T47D (cell line): ENCODE measurements at regions not wholly inside any gene's neighbourhood (a gene's known extent, or its start where the extent isn't known, plus 50 kb on each side); places are given as distances from the start of the nearest gene placed in this dataset.
"Not testable (repeated sequence)": the region's sequence is repeated elsewhere in the genome, so short reads cannot be mapped to it uniquely, and the experiment has no call there.

Experiments used
- DNase-seq, 2 experiments: peaks; one replicate each; pipeline versions ENCODE4 v3.0.0 to v3.0.0-alpha.2; 2011 to 2012; ENCODE audit warnings: low read depth in 1 of 2, low spot score in 1 of 2
- JUND ChIP-seq: IDR thresholded peaks from 2 replicates; pipeline ENCODE4 v1.6.1; 2012; ENCODE audit warnings: low read depth
- in situ Hi-C: cut with HindIII; loops from 2 replicates; pipeline ENCODE4 v1.10.0; 2016; ENCODE audit warnings: low sequenced_read_pairs, low pct_unique_long_range_greater_than_20kb

GRCh38 chr10:80829151-80829550, 291.4 kb downstream of the SH2D4B start:
- in situ Hi-C loops: no loop called here
- no peak for DNase-seq
- no peak for TF ChIP-seq JUND

GRCh38 chr10:80829562-80829961, 291.9 kb downstream of the SH2D4B start:
- in situ Hi-C loops: no loop called here
- no peak; the same call in 1 of the 2 replicates for TF ChIP-seq JUND
- peak in 1 of 2 experiments; percentile 86 for DNase-seq

- in situ Hi-C loops, DNase-seq: not testable (repeated sequence)
Measured at GRCh38 chr10:80832693-80833092, 295.0 kb downstream of the SH2D4B start.

- TF ChIP-seq JUND: no peak
- peak; percentile 66 to 74 for DNase-seq
- in situ Hi-C loops: no loop called here
Measured at GRCh38 chr10:80855348-80855971, 317.8 kb downstream of the SH2D4B start.

- in situ Hi-C loops: no loop called here
- TF ChIP-seq JUND: no peak
- no peak for DNase-seq
Measured at GRCh38 chr10:80856186-80856585, 318.5 kb downstream of the SH2D4B start.

- in situ Hi-C loops, DNase-seq: not testable (repeated sequence)
Measured at GRCh38 chr10:80859279-80859678, 321.6 kb downstream of the SH2D4B start.

GRCh38 chr10:80860719-80861118, 323.0 kb downstream of the SH2D4B start:
- in situ Hi-C loops: no loop called here
- TF ChIP-seq JUND: no peak
- DNase-seq: no peak

- in situ Hi-C loops: no loop called here
Measured at GRCh38 chr10:80861882-80862281, 324.2 kb downstream of the SH2D4B start.

GRCh38 chr10:80870282-80870681, 332.6 kb downstream of the SH2D4B start:
- DNase-seq: no peak
- in situ Hi-C loops: no loop called here

More at GRCh38 chr10:80861882-80862281, 324.2 kb downstream of the SH2D4B start:
- DNase-seq: no peak
- no peak for TF ChIP-seq JUND

GRCh38 chr10:80871083-80871482, 333.4 kb downstream of the SH2D4B start:
- in situ Hi-C loops: no loop called here
- no peak for TF ChIP-seq JUND
- no peak for DNase-seq

More at GRCh38 chr10:80870282-80870681, 332.6 kb downstream of the SH2D4B start:
- TF ChIP-seq JUND: no peak

GRCh38 chr10:80878330-80878729, 340.6 kb downstream of the SH2D4B start:
- TF ChIP-seq JUND: no peak
- in situ Hi-C loops: no loop called here
- DNase-seq: no peak

GRCh38 chr10:80890146-80890545, 352.4 kb downstream of the SH2D4B start:
- no peak for TF ChIP-seq JUND
- DNase-seq: peak in 1 of 2 experiments; percentile 6
- in situ Hi-C loops: no loop called here

GRCh38 chr10:80893256-80893655, 355.6 kb downstream of the SH2D4B start:
- TF ChIP-seq JUND: no peak
- in situ Hi-C loops: no loop called here
- DNase-seq: no peak

- TF ChIP-seq JUND: no peak
- in situ Hi-C loops: no loop called here
- DNase-seq: no peak
Measured at GRCh38 chr10:80894311-80894791, 356.6 kb downstream of the SH2D4B start.
